Fibroblast of the conjunctiva (primary cell): ENCODE measurements at regions not wholly inside any gene's neighbourhood (a gene's known extent, or its start where the extent isn't known, plus 50 kb on each side); places are given as distances from the start of the nearest gene placed in this dataset.
"Not testable (repeated sequence)": the region's sequence is repeated elsewhere in the genome, so short reads cannot be mapped to it uniquely, and the experiment has no call there.

Experiments used
- DNase-seq: peaks from one replicate; pipeline ENCODE4 v3.0.0-alpha.2; 2010; ENCODE audit warnings: low read depth

DNA sequence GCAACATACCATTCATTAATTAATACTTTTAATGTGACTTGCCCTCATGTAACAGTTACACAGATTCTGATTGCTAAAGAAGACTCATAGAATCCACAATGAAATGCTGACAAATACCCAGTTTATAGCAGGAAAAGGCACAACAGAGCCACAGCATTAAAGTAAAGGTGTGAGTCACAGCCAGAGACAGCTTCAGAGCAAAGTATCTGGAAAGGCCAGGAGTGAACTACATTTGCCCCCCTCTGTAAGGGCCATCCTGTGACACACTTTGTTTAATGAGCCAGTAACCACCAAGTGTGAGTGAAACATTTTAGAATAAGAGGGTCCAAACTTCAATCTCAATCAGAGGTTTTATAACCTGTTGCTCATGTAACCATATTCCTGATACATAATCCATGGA is 133.8 kb upstream of the TACR3 start:
- DNase-seq, result no peak

DNA sequence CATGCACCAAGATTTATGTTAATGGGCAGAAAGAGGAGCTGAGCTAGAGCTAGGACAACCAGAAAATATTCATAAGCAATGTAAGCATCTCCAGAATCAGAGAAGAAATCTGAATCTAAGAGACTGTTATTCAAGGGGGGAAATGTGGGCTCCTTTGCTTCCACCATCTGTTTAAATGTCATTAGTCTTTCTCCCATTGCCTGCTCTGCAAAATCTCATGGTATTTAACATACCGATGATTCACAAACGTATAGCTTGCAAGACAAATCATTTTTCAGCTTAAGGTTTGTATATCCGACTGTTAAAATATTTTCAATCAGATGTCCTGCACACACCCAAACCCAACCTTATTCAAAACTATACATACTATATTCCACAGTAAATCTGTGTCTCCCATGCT is 133.4 kb upstream of the TACR3 start:
- no peak for DNase-seq

DNA sequence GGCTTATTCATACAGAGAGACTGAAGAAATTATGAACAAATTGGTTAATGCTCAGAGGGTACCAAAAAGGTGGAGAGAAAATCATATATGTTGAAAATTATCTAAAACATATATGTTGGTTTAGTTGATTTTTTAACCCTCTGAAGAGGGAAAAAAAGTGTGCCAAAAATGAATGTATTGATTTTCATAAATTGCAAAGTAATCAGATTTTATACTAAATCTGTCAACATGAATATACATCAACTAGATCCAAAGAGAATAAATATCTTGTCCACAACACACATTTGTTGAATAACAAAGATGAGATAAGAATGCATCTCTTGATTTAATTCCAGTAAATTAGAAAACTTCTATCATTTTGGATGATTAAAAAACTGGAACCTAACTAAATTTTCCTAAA is 125.3 kb upstream of the TACR3 start:
- DNase-seq, result no peak

DNA sequence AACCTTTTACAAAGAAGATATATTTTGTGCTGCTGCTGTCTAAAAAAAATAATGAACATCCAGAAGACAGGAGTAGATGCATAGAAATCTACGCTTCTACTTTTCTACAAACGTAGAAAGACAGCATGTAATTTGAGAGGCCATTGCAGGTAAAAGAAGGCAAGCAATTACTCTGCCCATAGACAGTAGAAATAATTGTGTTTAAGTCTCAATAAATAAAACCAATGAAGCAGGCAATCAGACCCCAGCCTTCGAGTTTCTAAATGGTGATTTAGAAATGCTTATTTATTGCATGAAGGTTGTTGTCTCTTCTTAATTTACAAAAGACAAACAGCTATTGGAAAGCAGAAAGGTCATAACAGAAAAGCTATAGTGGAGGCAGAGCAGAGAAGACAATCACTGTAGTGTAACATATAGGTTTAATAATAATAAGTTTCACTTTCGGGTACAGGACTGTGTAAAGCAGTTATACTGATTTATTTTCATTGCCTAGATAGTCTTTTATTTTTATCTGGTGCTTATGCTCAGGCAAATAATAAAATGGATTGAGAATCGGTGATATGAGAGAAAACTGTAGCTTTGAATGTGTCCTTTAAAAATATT is 123.0 kb upstream of the TACR3 start:
- DNase-seq, result no peak

DNA sequence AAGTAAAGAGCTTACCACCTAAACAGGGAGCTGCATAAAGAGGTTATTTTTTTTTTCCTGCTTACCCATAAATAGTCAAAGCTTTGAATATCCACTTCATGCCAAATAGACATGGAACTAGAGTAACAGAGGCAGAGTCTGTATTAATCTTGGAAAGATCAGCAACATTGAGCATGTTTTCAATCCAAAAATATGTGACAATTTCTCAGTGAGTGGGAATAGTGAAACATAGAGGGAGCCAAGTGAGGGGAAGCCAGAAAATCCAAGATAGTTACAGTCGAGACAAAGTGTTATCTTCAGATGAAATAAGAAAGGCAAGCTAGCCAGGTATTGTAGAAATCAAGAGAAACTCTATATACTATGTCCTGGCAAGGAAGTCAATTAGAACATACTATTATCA is 122.3 kb upstream of the TACR3 start:
- DNase-seq, result no peak

DNA sequence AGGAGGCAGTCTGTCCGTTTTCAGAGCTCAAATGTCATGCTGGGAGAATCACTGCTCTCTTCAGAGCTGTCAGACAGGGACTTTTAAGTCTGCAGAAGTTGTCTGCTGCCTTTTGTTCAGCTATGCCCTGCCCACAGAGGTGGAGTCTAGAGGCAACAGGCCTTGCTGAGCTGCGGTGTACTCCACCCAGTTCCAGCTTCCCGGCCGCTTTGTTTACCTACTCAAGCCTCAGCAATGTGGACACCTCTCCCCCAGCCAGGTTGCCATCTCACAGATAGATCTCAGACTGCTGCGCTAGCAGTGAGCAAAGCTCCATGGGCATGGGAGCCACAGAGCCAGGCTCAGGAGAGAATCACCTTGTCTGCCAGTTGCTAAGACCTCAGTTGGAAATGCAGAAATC is 90.5 kb upstream of the TACR3 start:
- DNase-seq, result not testable (repeated sequence)

DNA sequence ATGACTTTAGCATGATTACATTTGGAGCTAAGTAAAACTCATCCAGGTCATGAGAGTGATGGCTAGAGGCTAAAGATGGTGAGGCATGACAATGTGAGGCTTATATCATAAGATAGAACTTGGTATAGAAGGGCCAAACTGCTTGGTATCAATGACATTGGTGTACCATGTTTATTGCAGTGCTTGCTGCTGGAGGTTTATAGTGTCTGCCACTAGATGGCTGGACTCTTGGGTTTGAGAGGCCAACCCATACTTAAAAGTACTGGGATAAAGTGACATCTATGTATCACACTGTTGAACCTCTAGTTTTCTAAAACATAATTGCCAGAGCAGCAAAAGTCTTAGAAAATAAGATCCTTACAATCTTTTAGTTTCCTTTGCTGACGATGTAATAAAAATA is 83.0 kb upstream of the TACR3 start:
- no peak for DNase-seq

DNA sequence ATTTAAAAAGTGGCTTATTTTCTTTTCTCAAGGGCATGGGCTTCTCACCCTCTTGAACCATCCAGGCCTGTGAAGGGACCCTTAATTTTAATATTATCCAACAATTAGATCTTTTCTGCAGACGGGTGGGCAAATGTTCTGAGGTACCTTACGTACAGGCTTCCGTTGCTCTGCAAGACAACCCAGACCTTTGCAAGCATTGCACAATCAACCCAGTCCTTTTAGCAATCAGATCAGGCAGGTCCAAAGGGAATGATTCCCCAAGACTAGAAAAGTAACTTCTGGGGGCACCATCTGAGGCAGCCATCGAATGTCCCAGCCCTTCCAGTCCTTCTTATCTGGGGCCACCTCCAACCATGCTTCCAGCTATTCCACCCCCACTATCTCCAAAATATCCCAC is 67.3 kb upstream of the TACR3 start:
- no peak for DNase-seq

DNA sequence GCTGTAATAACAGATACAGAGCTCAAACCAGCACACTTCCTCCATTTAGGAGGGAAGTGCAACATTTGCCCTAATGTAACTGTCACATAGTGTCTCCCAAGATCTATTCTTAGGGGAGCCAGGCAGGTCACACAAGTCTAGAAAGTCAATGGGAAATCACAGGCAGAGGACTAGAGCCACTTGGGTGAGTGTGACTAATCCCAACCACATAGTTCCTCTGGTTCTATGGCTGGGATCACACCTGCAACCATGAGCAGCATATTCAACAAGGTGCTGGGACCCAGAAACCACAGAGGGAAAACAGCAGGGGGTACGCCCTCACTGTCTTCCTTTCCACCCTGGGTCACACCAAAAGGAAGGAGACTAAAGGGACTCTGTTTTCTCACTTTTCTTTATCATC is 66.8 kb upstream of the TACR3 start:
- DNase-seq, result no peak

DNA sequence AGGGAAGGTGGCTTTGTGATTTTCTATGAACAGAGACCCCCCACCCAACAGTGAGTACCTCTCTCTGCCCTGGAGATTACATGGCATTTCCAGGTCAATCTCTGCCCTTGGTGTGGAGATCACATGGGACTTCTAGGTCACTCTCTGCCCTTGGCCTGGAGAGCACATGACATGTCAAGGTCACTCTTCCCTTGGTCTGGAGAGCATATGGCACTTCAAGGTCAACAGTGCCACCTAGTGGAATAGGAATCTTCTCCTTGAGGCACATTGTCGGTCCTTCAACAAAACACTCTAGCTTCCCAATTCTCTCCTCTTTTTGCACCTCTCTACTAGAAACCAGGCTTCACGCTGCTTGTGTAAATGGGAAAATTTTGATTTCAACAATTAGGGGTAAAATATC is 66.2 kb upstream of the TACR3 start:
- peak; percentile 22 for DNase-seq

DNA sequence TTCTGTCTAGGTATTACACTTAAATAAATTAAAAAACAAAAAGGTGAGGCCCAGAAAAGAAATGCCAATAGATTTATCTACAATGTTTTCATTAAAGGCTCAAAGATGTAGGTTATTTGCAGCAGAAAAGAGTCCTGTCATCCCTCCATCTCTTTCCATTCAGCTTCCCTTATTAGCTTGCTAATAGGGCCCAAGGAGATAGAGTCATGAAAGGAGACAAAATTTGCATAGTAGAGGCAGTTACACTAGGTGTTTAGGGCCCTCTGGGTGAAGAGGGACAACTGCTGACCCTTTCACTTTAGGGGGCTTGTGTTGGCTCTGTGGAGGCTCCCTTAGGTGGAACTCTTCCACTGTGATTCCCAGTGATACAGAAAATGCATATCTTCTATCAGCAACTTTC is 58.4 kb upstream of the TACR3 start:
- no peak for DNase-seq

DNA sequence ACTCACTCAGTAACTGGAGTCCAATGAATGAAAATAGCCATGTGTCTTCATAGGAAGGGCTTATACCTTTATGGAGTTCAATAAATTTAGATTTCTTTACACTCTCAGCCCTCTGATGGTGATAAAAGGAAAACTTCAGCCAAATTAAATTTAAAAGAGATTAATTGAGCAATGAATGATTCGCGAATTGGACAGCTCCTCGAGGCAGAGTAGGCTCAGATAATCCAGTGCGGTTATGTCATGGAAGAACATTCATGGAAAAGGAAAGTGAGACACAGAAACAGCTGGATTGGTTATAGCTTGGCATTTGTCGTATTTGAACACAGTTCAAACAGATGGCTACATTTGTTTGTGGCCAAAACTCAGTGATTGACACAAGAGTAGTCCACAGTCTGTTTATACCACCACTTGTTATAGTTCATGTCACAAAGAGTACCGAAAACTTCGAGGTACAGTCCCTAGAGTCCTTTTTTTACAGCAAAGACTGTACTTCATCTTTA is 54.6 kb upstream of the TACR3 start:
- DNase-seq, result no peak

DNA sequence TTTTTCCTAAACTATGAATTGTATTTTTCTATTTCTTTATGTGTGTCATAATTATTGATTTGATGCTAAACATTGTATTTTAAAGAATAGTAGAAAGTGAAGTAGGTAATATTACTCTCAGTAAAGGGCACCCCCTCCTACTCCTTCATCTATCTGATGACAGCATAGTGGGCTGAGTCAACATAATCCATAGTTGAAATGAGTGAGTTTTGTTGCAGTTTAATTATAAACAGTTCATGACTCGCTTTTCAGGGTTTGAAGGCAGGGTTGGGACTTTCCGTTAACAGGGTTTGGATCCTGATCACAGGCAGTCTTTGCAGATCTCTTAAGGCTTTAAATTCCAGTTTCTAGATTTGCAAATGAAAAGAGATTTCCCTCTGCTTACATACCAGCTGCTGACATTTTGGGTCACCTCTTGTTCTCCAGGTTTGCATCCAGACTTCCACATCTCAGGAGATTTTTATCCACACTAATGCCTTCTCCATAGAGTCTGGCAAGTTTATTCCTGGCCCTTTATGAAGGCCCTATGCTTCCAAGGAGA is 54.0 kb upstream of the TACR3 start:
- DNase-seq, result no peak
